ENCODE measurements at regions not wholly inside any gene's neighbourhood (a gene's known extent, or its start where the extent isn't known, plus 50 kb on each side); places are given as distances from the start of the nearest gene placed in this dataset.

GRCh38 chr5:2193542-2194235 is 311.0 kb upstream of the IRX4 start:
- Mint-ChIP-seq H3K27me3 (ENCODE audit: low read depth, poor library complexity) (peaks cover 33% of the 10 kb centered on the region), H3K4me3 (no peak overlapping the region), H3K27ac (peak overlapping the region; percentile 62), H3K9me3 (peaks cover 23% of the 10 kb centered on the region), H3K36me3 (ENCODE audit: low read depth) (peaks cover 9% of the 10 kb centered on the region), H3K4me1 (peaks cover 49% of the 10 kb centered on the region)
- no peak for DNase-seq
- no peak for TF ChIP-seq CTCF (IDR thresholded peaks at IDR 0.05)

- peaks cover 34% of the 10 kb centered on the region for H3K27me3 Mint-ChIP-seq (ENCODE audit: low read depth, poor library complexity)
- no peak for TF ChIP-seq CTCF (IDR thresholded peaks at IDR 0.05)
- peaks cover 9% of the 10 kb centered on the region for H3K36me3 Mint-ChIP-seq (ENCODE audit: low read depth)
- no peak overlapping the region for H3K4me3 Mint-ChIP-seq
- DNase-seq = no peak
- H3K27ac Mint-ChIP-seq = no peak overlapping the region
- peaks cover 23% of the 10 kb centered on the region for H3K9me3 Mint-ChIP-seq
- H3K4me1 Mint-ChIP-seq = peaks cover 45% of the 10 kb centered on the region
Measured at GRCh38 chr5:2193142-2193541, 310.4 kb upstream of the IRX4 start.

GRCh38 chr5:2192496-2192895 is 309.8 kb upstream of the IRX4 start:
- TF ChIP-seq CTCF (IDR thresholded peaks at IDR 0.05) = no peak
- Mint-ChIP-seq H3K27me3 (ENCODE audit: low read depth, poor library complexity) (peaks cover 34% of the 10 kb centered on the region), H3K4me1 (peaks cover 39% of the 10 kb centered on the region), H3K9me3 (peaks cover 23% of the 10 kb centered on the region), H3K27ac (no peak overlapping the region), H3K36me3 (ENCODE audit: low read depth) (peaks cover 9% of the 10 kb centered on the region), H3K4me3 (no peak overlapping the region)
- DNase-seq = no peak

GRCh38 chr5:2191972-2192371 is 309.2 kb upstream of the IRX4 start:
- H3K4me1 Mint-ChIP-seq = peaks cover 33% of the 10 kb centered on the region
- DNase-seq = no peak
- no peak overlapping the region for H3K4me3 Mint-ChIP-seq
- no peak for TF ChIP-seq CTCF (IDR thresholded peaks at IDR 0.05)
- peaks cover 23% of the 10 kb centered on the region for H3K9me3 Mint-ChIP-seq
- no peak overlapping the region for H3K27ac Mint-ChIP-seq
- H3K27me3 Mint-ChIP-seq (ENCODE audit: low read depth, poor library complexity) = peaks cover 34% of the 10 kb centered on the region
- H3K36me3 Mint-ChIP-seq (ENCODE audit: low read depth) = peaks cover 9% of the 10 kb centered on the region

GRCh38 chr5:2190549-2190948 is 307.8 kb upstream of the IRX4 start:
- H3K4me3 Mint-ChIP-seq = no peak overlapping the region
- peaks cover 19% of the 10 kb centered on the region for H3K4me1 Mint-ChIP-seq
- H3K27me3 Mint-ChIP-seq (ENCODE audit: low read depth, poor library complexity) = peaks cover 35% of the 10 kb centered on the region
- DNase-seq = no peak
- H3K36me3 Mint-ChIP-seq (ENCODE audit: low read depth) = peaks cover under 1% of the 10 kb centered on the region
- no peak overlapping the region for H3K27ac Mint-ChIP-seq
- TF ChIP-seq CTCF (IDR thresholded peaks at IDR 0.05) = no peak
- H3K9me3 Mint-ChIP-seq = peaks cover 16% of the 10 kb centered on the region

GRCh38 chr5:2188661-2189060 is 305.9 kb upstream of the IRX4 start:
- DNase-seq = no peak
- peaks cover 29% of the 10 kb centered on the region for H3K4me1 Mint-ChIP-seq
- H3K9me3 Mint-ChIP-seq = no peaks in the 10 kb centered on the region
- H3K36me3 Mint-ChIP-seq (ENCODE audit: low read depth) = no peaks in the 10 kb centered on the region
- peaks cover 40% of the 10 kb centered on the region for H3K27me3 Mint-ChIP-seq (ENCODE audit: low read depth, poor library complexity)
- no peak overlapping the region for H3K27ac Mint-ChIP-seq
- no peak for TF ChIP-seq CTCF (IDR thresholded peaks at IDR 0.05)
- H3K4me3 Mint-ChIP-seq = no peak overlapping the region
